ENCODE measurements at regions not wholly inside any gene's neighbourhood (a gene's known extent, or its start where the extent isn't known, plus 50 kb on each side); places are given as distances from the start of the nearest gene placed in this dataset.

DNA sequence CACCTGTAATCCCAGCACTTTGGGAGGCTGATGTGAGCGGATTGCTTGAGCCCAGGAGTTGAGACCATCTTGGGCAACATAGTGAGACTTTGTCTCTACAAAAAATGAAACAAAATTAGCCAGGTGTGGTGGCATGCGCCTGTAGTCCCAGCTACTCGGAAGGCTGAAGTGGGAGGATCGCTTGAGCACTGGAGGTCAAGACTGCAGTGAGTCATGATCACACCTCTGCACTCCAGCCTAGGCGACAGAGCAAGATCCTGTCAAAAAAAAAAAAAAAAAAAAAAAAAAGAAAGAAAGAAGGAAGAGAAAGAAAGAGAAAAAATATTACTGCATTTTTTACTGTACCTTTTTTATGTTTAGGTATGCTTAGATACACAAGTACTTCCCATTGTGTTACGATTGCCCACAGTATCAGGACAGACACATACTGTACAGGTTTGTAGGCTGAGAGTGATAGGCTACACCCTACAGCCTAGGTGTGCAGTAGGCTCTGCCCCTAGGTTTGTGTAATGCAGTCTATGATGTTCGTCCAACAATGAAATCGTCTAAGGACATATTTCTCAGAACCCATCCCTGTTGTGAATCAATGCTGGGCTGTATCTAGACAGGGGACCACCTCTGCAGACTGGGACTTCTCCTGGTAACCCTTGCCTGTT lies 160.4 kb upstream of the PWP1 start:
- no peak for DNase-seq (ENCODE audit: low read depth)

- no peak for DNase-seq (ENCODE audit: low read depth)
Observed at GRCh38 chr12:107525719-107526554, 159.7 kb upstream of the PWP1 start.

DNA sequence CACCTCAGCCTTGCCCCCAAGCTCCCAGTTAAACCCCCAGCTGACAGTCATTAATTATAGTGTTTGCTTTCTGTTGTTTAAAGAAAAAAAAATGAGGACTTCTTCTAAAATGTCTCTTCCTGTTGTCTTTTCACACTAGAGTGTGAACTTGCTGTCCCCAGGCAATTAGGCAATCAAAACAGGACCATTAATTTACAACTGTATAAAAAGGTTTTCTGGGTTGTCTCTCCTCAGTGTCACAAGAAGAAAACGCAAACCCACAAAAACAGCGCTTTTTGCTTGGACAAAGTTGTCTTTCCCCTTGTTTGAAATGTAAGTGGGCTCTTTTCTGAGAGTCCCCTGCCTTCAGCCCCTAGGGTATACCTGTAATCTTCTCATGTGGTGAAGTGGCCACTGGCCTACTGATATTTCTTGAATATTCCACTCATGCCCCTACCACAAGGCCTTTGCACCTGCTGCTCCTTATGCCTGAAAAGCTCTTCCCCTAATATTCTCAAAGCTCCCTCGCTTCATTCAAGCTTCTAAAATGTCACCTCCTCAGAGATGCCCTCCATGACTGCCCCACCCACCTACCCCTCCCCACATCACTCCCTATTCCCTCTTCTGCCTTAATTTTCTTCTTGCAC lies 158.9 kb upstream of the PWP1 start:
- no peak for DNase-seq (ENCODE audit: low read depth)

DNA sequence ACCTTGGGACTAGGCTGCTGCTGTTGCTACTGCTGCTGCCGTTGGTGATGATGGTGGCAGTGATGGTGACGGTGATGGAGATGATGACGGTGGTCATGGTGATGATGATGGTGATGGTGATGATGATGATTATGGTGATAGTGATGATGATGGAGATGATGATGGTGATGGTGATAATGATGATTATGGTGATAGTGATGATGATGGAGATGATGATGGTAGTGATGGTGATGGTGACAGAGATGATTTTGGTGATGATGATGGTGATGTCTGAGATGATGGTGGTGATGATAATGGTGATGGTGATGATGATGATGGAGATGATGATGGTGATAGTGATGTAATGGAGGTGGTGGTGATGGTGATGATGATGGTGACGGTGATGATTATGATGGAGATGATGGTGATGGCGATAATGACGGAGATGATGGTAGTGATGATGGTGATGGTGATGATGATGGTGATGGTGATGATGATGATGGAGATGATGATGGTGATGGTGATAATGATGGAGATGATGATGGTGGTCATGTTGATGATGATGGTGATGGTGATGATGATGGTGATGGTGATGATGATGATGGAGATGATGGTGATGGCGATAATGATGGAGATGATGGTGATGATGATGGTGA lies 156.8 kb upstream of the PWP1 start:
- no peak for DNase-seq (ENCODE audit: low read depth)

DNA sequence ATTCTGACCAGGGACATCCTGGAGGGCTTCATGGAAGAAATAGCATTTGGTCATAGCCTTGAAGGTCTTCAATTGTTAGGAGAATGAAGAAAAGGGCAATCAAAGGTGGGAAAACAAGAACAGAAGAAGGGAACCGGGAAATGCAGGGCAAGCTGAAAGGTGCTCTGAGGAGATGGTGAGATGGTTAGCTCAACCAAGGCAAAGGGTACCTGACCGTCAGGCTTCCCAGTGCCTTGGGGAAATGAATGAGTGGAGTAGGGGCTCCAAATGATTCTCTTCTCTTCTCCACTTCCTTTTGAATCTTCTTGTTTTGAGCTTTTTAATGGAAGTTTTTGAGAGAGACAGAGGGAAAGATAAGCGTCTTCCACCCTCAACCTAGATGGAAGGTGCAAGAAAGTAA lies 155.6 kb upstream of the PWP1 start:
- no peak for DNase-seq (ENCODE audit: low read depth)

DNA sequence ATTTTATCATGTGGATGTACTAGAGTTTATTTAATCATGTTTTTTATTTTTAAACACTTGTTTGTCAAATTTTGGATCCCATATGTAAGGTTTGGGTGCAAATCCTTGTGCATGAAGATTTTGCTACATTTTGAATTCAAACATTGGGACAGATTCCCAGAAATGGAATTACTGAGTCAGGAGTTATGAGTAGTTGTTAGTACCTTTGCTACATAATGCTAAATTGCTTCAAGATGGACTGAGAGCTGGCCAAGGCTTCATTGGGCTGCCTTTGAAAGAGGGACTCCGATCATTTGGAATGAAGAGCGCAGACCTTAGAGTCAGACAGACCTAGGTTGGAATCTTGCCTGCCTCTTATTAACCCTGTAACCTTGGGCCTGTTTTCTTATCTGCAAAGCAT lies 154.9 kb upstream of the PWP1 start:
- no peak for DNase-seq (ENCODE audit: low read depth)

DNA sequence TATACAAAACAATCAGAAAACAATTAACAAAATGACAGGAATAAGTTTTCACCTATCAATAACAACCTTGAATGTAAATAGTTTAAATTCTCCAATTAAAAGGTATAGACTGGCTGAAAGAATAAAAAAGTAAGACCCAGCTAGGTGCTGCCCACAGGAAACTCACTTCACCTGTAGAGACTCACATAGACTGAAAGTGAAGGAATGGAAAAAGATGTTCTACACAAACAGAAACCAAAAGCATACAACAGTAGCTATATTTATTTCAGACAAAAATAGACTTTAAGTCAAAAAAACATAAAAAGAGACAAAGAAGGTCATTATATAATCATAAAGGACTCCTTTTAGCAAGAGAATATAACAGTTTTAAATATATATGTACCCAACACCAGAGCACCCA lies 152.4 kb upstream of the PWP1 start:
- no peak for DNase-seq (ENCODE audit: low read depth)

GRCh38 chr12:107536613-107537012 lies 149.0 kb upstream of the PWP1 start:
- DNase-seq (ENCODE audit: low read depth), result no peak

DNA sequence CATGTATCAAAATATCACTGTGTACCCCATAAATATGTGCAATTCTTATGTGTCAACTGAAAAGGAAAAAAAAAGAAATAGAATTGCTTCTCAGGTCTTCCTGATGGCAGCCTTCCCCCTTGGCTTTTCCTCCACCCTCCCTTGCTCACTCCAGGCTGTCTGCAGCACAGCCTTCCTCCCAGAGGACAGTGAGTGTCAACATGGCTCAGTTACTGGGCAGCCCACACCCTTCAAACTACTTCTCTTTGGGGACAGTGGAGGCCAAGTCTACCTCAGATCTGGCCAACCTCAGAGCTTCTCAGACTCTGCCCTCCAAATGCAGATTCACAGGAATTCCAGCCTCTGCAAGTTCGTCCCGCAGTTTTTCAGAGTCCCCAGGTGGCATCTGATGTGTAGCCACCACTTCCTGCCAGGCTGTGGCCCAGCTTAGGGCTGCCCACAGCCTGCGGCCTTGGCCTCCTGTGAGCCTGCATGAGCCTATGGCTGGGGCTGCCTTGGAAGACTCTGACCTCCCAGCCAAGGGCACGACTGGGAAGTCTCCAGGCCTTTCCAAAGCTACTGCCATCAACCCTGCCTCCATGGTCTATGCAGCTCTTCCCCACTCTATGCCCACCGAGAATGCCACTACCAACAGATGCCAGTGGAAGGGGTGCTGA lies 148.0 kb upstream of the PWP1 start:
- no peak for DNase-seq (ENCODE audit: low read depth)

DNA sequence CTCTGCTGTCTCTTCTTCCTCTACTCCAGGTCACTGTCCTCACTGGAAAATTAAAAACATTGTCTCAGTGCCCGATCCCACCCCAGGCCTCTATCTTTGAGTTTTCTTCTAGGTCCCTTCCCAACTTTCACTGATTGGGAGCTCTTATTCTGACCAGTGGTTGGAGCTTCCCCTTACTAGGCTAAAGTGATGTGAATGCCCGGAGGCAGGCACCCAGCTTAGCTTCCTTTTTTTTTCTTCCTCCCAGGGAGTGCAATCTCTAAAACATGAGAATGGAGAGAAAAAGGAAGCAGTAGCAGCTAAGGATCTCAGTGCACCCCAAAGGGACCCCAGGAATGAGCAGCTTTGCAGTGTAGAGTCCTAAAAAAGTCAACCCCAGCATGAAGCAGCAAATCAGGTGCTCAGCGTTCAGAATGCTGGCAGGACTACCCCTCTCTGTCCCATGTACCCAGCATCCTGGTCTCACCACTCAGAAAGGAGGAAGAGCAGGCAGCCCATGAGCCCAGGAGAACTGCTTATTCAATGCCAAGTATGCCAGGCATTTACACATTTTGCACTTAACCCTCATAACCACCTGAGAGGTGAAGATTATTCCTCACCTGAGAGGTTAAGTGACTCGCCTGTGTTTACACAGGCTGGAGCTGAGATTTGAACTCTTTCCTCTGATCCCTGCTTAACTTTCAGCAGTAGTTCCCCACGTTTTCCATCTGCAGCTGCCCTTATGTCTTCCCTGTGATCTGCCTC lies 146.2 kb upstream of the PWP1 start:
- DNase-seq (ENCODE audit: low read depth), result no peak

- DNase-seq (ENCODE audit: low read depth), result no peak
Observed at GRCh38 chr12:107541001-107541705, 144.4 kb upstream of the PWP1 start.

GRCh38 chr12:107543416-107543815 lies 142.2 kb upstream of the PWP1 start:
- DNase-seq (ENCODE audit: low read depth), result no peak

DNA sequence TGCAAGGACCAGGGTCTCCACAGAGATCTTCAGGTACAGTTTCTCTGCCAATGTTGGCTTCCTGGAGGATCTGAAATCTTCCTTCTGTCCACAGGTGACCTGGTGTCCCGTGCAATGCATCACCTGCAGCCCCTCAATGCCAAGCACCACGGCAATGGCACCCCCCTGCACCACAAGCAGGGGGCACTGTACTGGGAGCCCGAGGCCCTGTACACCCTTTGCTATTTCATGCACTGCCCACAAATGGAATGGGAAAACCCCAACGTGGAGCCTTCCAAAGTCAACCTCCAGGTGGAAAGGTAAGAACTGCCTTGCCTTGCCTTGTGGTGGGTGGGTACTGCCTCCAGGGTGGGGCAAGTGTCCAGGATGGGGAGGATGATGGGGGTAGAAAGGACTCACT lies 141.8 kb upstream of the PWP1 start:
- no peak for DNase-seq (ENCODE audit: low read depth)

- DNase-seq (ENCODE audit: low read depth), result no peak
Observed at GRCh38 chr12:107544937-107545336, 140.7 kb upstream of the PWP1 start.

DNA sequence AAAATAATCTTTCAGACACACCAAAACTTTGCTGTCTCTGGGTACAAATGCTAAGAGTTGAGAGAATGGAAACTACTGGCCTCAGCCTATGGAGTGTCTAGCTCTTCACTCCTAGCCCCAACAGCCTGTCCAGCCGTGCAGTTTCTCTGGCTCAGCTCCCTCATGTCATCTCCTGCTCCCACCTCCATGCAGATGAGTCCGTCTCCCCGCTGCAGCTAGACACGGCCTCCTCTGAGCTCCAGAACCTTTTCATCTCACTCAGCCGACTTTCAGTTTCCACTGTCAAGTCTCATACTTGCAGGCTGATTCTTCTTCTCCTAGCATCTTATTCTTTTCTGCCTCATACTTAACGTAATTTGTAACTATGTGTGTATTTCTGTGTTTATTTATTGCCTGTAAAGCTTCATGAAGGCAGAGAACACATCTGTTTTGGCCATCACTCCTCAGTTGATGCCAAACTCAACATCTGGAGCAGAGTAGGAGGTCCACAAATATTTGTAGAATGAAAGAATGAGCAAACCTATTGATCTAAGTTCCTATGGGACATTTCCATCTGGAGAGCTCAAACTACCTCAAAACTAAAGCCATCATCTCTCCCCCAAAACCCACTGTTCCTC lies 139.8 kb upstream of the PWP1 start:
- DNase-seq (ENCODE audit: low read depth), result no peak

DNA sequence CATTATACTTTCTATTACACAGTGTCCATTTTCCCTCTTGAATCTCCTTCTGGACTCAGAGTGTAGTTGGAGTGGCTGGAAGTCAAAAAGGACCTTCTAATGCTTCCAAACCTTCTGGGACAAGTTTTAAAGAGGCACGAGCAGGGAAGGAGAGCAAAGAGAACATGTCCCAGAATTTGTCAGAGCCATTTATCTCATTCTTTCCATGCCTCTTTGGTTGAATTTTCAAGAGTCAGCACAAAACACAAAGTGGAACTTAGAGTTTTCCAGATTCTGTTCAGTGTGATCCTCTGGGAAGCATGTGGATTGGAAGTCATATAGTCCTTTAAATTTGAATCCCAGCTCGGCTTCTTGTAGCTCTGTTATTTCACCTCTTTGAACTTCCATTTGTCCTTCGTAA lies 138.2 kb upstream of the PWP1 start:
- no peak for DNase-seq (ENCODE audit: low read depth)

DNA sequence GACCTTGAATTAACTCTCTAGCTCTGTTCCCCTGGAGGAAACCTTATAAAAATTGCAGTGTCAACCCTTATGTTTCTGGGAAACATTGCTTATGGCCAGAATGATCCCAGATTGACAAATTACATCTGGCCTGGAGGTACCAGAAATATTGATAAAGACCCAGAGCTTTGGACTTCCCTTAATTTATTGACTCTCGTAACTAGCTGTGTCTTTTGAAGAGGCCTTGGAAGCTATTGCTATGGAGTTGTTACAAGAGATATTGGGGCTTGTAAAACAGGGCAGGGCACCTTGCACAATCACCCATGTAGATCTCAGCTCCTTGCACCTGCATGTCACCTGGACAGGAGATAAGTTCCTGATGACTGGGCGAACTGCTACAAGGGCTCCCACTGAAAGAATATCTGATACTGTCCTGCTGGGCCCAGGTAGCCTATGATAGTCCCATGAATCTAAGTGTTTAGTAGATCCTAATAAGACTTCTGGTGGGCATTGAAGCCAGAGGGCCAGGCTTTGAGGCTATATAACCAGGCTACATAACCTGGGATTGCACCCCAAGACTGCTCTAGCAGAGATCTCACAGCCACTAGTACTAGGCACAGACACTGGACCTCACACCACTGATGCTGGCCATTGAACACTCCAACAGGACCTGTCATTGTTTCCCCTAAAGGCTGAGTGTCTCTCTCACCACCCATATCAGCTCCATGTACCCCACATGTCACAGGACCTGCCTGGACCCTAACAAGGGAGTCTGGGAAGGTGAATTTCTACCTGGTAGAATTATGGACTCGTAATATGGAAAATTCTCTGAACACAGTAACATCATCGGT lies 135.7 kb upstream of the PWP1 start:
- no peak for DNase-seq (ENCODE audit: low read depth)

DNA sequence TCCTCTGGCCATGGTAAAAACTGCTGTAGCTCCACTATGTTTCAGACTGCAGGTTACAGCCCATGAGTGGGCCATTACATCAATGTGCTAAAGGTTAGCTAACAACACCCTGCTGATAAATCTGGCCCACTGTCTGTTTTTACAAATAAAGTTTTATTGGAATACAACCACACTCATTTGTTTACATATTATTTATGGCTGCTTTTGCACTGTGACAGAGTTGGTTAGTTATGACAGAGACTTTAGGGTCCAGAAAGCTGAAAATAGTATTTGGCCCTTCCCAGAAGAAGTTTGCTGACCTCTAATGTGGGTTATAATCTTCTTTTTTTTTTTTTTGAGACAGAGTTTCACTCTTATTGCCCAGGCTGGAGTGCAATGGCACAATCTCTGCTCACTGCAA lies 134.2 kb upstream of the PWP1 start:
- no peak for DNase-seq (ENCODE audit: low read depth)

GRCh38 chr12:107552263-107552662 lies 133.3 kb upstream of the PWP1 start:
- DNase-seq (ENCODE audit: low read depth), result no peak
